22Rv1 (cell line): ENCODE measurements at regions not wholly inside any gene's neighbourhood (a gene's known extent, or its start where the extent isn't known, plus 50 kb on each side); places are given as distances from the start of the nearest gene placed in this dataset.

Experiments
- ZFX ChIP-seq: fragments of 450-650 bp; IDR thresholded peaks from 2 replicates; pipeline ENCODE4 v1.6.1; 2017; ENCODE audit warnings: antibody characterized with exemption, borderline replicate concordance
- TF ChIP-seq, protein P1 (sequence below): fragments of 450-650 bp; IDR thresholded peaks from 2 replicates; pipeline ENCODE4 v1.5.1; 2017; ENCODE audit warnings: mild to moderate bottlenecking

DNA sequence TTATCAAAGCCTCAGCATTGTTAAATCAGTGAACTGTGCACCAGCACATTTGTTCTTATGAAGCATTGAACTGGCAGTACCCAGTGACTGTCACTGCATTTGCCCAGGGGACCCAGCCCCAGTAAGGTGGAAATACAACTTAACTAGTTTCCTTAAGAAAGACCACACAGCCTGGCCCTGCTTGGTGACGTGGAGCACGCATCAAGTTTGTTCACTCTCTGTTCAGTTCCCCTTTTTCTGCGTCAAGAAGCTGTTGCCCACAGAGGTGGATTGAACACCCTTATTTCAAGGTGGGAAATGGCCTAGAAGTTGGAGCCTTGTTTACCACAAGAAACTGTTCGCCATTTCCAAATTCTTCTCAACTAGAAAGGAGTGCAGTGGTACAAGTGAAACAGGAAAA lies 69.9 kb upstream of the AGBL1 start:
- TF ChIP-seq, protein P1, sequence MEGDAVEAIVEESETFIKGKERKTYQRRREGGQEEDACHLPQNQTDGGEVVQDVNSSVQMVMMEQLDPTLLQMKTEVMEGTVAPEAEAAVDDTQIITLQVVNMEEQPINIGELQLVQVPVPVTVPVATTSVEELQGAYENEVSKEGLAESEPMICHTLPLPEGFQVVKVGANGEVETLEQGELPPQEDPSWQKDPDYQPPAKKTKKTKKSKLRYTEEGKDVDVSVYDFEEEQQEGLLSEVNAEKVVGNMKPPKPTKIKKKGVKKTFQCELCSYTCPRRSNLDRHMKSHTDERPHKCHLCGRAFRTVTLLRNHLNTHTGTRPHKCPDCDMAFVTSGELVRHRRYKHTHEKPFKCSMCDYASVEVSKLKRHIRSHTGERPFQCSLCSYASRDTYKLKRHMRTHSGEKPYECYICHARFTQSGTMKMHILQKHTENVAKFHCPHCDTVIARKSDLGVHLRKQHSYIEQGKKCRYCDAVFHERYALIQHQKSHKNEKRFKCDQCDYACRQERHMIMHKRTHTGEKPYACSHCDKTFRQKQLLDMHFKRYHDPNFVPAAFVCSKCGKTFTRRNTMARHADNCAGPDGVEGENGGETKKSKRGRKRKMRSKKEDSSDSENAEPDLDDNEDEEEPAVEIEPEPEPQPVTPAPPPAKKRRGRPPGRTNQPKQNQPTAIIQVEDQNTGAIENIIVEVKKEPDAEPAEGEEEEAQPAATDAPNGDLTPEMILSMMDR = no peak
- TF ChIP-seq ZFX = no peak
